HG02840 (cell line): ENCODE measurements at regions not wholly inside any gene's neighbourhood (a gene's known extent, or its start where the extent isn't known, plus 50 kb on each side); places are given as distances from the start of the nearest gene placed in this dataset.

ENCODE experiments used
- ATAC-seq: cut with Tn5 transposase; IDR thresholded peaks from one replicate; pipeline ENCODE4 v1.9.1; 2021; ENCODE audit warnings: mild to moderate bottlenecking, moderate library complexity, moderate number of reproducible peaks; ENCODE audit not compliant: unreplicated experiment, low FRiP score

DNA sequence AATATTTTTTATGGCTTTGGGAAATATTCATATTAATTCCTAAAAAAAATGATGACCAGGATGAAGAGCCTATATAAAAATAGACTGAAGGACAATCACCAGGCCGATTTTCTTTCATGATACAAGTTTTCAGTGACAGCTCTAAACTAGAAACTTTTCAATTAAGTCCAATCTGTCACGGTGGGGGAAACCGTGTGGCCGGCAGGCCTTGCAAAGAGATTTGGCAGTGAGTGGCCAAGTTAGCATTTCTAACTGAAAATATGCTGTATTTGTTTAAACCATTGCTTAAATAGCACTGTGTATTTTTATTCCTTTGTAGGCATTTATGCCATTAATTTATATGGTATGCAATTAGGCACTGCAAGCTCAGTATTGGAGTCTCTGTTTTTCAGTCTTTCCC, 294.5 kb upstream of the NRIP1 start:
- no peak for ATAC-seq

DNA sequence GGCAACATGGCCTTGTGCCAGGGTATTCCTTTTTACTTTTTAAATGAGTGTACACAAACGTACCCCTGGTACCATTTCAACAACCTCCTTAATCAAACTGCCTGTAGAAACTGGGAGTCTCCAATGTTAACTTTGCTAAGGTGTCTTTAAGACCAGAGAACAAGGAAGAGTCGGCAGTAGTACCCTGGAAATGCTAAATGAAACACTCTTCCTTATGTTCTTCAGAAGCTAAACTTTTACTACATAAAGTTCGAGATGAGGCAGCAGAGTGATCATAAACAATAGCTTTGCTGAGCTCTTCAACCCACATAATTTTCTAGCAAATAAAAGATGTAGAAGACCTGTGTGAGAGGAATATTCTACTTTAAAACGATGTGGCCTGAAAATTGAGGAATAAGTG, 297.7 kb upstream of the NRIP1 start:
- no peak for ATAC-seq

DNA sequence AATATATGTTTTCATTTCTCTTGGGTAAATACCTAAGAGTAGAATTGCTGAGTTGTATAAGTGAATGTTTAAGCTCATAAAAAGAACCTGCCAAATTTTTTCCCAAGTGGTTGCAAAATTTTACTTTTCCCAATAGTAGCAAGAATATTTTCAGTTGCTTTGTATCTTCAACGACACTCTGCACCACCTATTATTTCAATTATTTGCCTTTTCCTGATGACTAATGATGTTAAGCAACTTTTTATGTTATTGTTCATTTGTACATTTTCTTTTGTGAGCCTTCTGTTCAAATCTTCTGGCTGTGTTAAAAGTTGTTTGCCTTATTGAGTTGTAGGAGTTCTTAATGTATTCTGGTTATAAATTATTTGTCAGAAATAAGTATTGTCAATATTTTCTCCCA, 299.1 kb upstream of the NRIP1 start:
- no peak for ATAC-seq

GRCh38 chr21:15365751-15366392, 301.1 kb upstream of the NRIP1 start:
- ATAC-seq, result no peak

DNA sequence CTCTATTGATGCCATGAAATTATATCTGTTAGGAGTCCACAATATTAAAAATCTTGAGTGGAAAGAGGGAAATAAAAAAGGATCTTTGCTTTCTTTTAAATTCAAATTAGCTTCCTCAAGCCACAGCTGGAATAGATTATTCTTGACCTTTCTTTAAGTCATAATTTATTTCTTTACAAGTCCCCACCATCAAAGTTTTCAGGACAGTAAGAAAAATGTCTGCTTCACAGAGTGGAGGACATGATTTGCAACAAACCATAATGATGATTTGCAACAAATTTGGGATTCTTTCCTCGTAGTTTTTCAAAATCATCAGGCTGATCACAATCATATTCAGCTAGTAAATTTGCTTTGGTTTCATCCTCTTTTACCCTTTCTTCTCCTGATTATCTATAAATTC, 301.8 kb upstream of the NRIP1 start:
- ATAC-seq, result no peak

- ATAC-seq, result no peak
Measured at GRCh38 chr21:15367061-15367626, 302.3 kb upstream of the NRIP1 start.

DNA sequence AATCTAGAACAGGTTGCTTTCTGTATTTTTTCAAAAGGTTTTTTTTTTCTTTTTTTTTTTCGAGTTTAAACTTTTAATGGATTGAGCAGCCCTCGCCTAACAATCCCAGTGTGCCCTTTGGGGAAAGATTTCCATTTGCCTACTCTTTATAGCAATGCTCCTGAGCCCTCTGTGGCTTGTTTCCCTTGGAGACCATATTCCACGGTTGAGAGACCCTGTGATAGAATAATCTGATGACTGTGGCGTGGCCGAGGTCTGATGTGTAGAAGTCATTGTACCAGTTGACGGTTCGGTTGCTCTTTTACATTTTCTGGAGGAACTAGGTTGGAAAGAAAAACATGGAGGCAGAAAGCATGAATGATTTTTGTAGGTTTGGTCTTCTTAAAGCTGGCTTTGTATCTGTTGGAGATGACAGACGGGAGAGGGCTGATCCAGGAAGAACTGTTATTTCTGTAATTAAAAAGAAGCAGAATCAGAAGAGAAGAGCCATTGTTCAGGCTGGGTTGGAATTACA, 305.7 kb upstream of the NRIP1 start:
- no peak for ATAC-seq

DNA sequence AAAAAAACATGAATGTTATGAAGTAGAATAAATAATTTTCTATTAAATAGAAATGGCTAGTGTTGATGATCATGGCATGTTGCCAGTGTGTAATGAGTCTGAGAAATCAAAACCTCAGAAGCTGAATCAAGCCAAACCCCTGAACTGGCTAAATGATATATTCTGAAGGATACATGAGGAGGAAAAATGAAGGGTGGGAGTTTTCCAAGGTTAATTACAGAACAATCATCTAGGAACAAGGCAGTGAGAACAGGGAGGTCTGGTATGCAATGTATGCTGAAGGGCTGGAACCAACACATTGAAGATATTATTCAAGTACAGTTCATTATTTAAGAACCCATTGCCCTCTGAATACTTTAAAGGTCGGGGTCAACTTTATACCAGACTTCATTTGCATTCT, 309.1 kb upstream of the NRIP1 start:
- ATAC-seq, result no peak

DNA sequence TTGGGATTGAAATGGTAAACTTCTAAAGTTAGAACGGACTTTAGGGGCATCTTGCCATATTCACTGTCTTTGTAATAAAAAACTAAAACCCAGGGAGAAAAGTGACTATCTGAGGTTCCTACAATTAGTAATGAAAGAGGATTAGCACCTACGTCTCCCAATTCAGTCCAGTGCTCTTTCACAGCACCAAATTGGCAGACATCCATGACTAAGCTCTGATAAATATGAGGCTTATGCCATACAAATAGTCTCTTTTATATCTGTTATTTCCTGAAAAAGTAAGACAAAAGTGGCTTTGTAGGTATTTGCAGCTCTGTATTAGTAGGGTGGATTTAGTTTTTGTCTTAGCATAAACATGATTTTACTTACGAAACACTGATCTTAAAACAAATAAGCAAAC, 315.0 kb upstream of the NRIP1 start:
- ATAC-seq, result no peak

GRCh38 chr21:15383588-15383987, 318.8 kb upstream of the NRIP1 start:
- ATAC-seq, result no peak

- ATAC-seq, result no peak
Measured at GRCh38 chr21:15390049-15390448, 325.2 kb upstream of the NRIP1 start.

DNA sequence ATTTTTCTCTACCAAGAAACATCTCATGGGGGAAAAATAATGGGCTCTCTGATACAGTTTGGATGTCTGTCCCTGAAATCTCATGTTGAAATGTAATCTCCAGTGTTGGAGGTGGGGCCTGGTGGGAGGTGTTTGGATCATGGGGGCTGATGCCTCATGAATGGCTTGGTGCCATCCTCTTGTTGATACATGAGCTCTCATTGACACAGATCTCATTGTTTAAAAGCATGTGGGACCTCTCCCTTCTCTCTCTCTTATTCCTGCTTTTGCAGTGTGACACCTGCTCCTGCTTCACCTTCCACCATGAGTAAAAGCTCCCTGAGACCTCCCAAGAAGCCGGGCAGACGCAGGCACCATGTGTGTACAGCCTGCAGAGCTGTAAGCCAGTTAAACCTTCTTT, 332.5 kb upstream of the NRIP1 start:
- no peak for ATAC-seq

DNA sequence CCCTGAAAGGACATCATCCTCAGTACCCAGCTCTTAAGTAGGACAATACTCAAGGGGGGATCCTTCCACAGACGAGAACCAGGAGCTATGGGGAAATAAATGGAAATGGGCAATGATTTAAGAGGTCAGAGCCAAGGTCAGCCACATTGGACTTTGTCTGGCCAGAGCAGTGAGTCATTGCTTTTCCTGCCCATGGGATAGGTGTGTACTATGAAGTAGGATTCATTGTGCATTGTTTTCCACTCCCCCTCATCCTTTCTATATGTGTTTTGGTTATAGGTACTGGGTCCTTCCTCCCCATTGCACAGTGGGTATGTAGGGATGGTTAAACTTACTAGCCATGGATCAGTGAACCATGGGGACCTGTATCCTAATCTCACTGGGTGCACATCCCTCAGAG, 328.9 kb upstream of the USP25 start:
- ATAC-seq, result no peak

DNA sequence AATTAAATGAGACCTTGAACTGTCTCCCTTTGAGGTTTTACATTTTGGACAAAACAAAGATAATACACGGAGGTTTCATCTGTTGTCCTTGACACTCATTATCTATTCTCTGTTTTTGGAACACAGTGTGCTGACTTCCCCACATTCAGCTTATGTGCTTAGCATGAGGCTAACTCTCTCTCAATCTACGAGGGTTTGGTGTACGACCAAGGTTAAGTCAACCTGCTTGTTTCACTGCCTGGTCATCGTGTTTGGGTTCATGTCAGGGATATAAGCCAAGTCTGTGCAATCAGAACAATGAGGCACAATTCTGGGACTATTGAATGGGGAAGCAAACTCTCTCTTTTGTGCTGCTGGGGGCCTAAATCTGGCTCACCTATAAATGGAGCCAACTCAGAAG, 328.5 kb upstream of the USP25 start:
- ATAC-seq, result no peak

DNA sequence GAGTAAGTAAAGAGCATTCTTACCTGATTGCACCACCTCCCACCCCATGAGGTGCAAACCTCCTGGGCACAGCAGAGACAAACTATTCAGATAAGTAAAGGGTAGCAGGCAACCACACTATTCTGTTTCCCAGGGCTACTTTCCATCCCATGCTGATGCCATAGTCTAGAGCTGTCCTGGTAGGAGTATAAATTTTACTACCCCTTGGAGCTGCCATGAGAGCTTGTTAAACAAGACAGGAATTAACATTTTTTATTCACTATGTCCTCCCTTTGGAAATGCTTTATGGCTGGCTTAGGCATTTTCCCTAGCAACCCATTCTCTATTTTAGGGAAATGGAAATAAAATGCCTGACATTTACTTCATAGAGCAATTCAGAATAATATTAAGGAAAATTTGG, 324.6 kb upstream of the USP25 start:
- ATAC-seq, result no peak

DNA sequence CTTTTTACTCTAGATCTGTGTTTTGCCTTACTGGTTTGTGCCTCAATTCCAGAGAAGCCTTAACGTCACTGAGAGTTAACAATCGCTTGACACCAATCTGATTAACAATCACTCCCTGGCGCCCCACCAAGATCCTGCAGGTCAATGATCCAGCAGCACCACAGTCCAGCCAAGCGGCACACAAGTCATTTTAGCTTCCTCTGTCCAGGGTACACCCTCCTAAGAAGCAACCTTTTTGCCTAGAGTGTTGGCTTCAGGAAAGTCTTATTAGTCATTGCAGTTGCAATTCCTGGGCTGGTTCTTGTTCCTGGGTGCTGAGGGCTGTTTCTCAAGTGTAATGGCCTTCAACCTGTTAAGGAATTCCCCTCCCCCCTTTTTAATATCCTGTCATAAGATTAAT, 323.0 kb upstream of the USP25 start:
- no peak for ATAC-seq

- ATAC-seq, result no peak
Measured at GRCh38 chr21:15407585-15407984, 322.2 kb upstream of the USP25 start.

DNA sequence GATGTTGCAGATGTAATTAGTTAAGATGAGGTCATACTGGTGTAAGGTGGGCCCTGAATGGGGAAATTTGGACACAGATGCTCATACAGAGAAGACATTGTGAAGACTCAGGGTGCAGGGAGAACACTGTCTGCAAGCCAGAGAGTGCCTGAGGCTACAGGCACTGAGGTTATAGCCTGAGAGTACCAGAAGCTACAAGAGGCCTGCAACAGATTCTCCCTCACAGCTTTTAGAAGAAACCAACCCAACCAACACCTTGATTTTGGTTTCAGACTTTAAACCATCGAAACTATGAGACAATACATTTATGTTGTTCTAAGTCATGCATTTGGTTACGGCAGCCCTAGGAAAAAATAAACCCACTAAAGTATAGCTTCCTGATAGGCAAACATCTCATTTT, 321.7 kb upstream of the USP25 start:
- ATAC-seq, result no peak

DNA sequence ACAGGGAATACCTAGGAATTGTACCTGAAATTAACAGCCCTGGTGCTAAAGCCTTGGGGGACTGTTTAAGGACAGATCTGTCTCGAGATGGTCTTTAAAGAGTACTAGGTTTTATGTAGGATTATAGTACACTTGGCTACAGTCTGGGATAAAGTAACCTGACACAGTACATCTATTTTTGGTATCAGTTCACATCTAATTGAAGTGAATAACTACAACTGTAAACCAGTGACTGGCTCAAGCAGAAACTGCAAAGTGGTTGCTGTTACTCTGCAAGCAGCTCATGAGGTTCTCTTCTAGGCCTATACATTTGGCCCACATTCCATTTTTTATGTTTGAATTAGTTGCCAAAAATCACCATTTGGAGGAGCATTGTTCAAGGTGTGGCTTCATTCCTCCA, 320.8 kb upstream of the USP25 start:
- ATAC-seq, result no peak

- ATAC-seq, result no peak
Measured at GRCh38 chr21:15410853-15411252, 318.9 kb upstream of the USP25 start.

DNA sequence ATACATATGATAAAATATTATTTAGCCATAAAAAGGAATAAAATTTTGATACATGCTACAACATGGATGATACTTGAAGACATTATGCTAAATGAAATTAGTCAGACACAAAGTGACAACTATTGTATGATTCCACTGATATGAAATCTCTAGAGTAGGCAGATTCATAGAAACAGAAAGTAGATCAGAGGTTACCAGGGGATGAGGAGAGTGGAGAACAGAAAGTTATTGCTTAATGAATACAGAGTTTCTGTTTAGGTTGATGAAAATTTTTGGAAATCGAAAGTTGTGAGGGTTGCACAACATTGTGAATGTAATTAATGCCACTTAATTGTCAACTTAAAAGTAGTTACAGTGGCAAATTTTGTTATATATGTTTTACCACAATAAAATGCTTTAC, 315.7 kb upstream of the USP25 start:
- ATAC-seq, result no peak

DNA sequence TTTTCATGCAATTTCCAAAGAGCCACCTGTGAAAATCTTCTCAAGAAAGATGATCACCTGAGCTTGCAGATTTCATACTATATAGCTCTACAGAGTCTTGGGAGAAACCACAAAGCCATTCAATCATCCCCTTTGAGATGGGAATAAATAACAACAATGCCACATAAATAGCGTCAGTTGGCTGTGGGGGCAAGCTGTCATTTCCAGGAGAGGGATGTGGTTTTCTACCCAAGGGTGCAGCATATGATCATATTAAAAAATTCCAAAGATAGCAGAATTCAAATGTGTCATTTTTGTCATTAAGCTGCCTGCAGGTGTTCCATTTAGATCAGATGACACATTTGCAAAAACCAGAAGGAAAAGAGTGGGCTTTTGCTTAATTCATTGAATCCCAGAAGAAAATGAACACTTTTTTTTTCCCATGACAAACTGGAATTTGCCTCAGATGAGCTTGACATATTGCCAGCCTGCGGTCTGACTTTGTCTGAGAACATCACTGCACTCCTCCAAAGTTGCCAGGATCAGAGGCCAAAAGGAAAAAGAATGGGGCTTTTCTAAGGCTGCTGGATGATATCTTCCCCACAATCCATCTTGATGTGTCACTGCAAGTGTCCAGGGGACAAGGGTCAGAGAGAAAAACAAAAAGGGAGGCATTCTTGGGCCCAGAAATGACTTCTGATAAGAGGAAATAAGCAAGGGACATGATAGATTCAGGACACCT, 314.1 kb upstream of the USP25 start:
- ATAC-seq, result no peak
